HG03159 (cell line): ENCODE measurements at regions not wholly inside any gene's neighbourhood (a gene's known extent, or its start where the extent isn't known, plus 50 kb on each side); places are given as distances from the start of the nearest gene placed in this dataset.

Source experiments
- ATAC-seq: cut with Tn5 transposase; IDR thresholded peaks from one replicate; pipeline ENCODE4 v1.9.1; 2021; ENCODE audit warnings: mild to moderate bottlenecking, moderate library complexity; ENCODE audit not compliant: unreplicated experiment

GRCh38 chr9:80883426-80883825 is 805.9 kb downstream of the TLE1 start:
- ATAC-seq, result no peak

- ATAC-seq, result no peak
Measured at GRCh38 chr9:80881940-80882339, 807.4 kb downstream of the TLE1 start.

- ATAC-seq, result no peak
Measured at GRCh38 chr9:80881320-80881719, 808.0 kb downstream of the TLE1 start.

GRCh38 chr9:80878556-80878955 is 810.8 kb downstream of the TLE1 start:
- ATAC-seq, result no peak

GRCh38 chr9:80875947-80876346 is 813.4 kb downstream of the TLE1 start:
- ATAC-seq, result no peak

GRCh38 chr9:80874276-80874675 is 815.1 kb downstream of the TLE1 start:
- ATAC-seq, result no peak

GRCh38 chr9:80873861-80874260 is 815.5 kb downstream of the TLE1 start:
- no peak for ATAC-seq

- ATAC-seq, result no peak
Measured at GRCh38 chr9:80871596-80871995, 817.8 kb downstream of the TLE1 start.

GRCh38 chr9:80867731-80868130 is 821.6 kb downstream of the TLE1 start:
- no peak for ATAC-seq

GRCh38 chr9:80866576-80867227 is 822.6 kb downstream of the TLE1 start:
- no peak for ATAC-seq

- ATAC-seq, result no peak
Measured at GRCh38 chr9:80866121-80866520, 823.2 kb downstream of the TLE1 start.

- no peak for ATAC-seq
Measured at GRCh38 chr9:80843028-80843427, 846.3 kb downstream of the TLE1 start.

- ATAC-seq, result no peak
Measured at GRCh38 chr9:80842389-80842788, 847.0 kb downstream of the TLE1 start.

- no peak for ATAC-seq
Measured at GRCh38 chr9:80841888-80842287, 847.5 kb downstream of the TLE1 start.

GRCh38 chr9:80839821-80840675 is 849.3 kb downstream of the TLE1 start:
- ATAC-seq, result no peak

GRCh38 chr9:80836013-80836412 is 853.3 kb downstream of the TLE1 start:
- ATAC-seq, result no peak

GRCh38 chr9:80831751-80832150 is 857.6 kb downstream of the TLE1 start:
- no peak for ATAC-seq

GRCh38 chr9:80811656-80812055 is 877.7 kb downstream of the TLE1 start:
- no peak for ATAC-seq

- ATAC-seq, result no peak
Measured at GRCh38 chr9:80811003-80811402, 878.3 kb downstream of the TLE1 start.

GRCh38 chr9:80806671-80807070 is 882.7 kb downstream of the TLE1 start:
- ATAC-seq, result no peak

GRCh38 chr9:80804873-80805272 is 884.5 kb downstream of the TLE1 start:
- ATAC-seq, result no peak
